HG03175 (cell line): ENCODE measurements at regions not wholly inside any gene's neighbourhood (a gene's known extent, or its start where the extent isn't known, plus 50 kb on each side); places are given as distances from the start of the nearest gene placed in this dataset.

Source experiments
- ATAC-seq: cut with Tn5 transposase; IDR thresholded peaks from one replicate; pipeline ENCODE4 v1.9.1; 2021; ENCODE audit warnings: mild to moderate bottlenecking, moderate library complexity; ENCODE audit not compliant: unreplicated experiment

DNA sequence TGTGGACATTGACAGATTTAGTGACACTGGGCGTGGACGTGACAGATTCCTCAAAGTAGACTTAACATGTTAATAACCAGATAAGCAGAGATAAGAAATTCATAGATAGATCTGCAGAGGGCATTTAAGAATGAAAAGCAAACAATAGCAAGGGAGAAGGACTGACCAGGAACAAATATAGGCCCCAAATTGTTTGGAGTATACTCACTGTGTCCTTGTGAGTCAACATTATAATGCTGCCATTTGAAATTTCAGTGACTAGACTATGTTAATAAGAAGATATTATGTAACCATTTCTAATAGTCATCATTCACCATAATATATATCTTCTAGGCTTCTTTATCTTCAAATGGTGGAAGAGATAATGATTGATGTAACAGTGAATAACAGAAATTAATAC lies 78.1 kb upstream of the SLC38A11 start:
- no peak for ATAC-seq

DNA sequence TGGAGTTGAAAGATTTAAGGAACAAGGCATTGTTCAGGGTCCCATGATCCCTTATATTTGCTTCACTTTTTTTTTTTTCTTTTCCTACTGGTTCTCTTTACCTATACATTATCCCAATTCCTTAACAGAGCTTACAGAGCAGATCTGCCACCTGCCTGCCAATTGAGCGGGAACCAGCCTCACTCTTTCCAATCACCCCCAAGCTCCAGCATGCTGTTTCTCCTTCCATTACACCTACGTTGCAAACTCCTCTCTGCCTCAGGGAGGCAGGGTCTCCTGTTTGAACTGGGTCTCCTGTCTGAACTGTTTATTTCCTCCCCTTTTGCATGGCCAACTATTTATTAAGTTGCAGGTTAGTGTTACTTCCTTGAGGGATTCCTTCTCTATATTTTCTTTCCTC lies 77.2 kb upstream of the SLC38A11 start:
- ATAC-seq: no peak

DNA sequence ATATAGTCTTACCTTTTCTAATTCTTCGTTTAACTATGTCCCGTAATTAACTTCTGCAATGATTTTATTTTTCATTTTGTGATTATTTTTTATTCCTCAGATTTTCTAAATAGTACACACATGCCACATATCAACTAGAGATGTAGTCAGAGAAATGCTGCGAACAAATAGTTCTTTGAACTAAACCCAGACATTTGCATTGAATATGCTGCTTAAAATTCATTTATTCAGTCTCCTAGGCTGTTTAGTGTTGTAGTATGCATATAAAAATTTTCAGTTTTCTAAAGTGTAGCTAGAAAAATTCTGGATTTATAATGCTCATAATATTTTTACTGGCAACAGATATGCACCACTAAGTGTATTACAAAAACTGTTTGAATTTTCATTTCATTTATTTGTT lies 68.9 kb upstream of the SLC38A11 start:
- no peak for ATAC-seq

DNA sequence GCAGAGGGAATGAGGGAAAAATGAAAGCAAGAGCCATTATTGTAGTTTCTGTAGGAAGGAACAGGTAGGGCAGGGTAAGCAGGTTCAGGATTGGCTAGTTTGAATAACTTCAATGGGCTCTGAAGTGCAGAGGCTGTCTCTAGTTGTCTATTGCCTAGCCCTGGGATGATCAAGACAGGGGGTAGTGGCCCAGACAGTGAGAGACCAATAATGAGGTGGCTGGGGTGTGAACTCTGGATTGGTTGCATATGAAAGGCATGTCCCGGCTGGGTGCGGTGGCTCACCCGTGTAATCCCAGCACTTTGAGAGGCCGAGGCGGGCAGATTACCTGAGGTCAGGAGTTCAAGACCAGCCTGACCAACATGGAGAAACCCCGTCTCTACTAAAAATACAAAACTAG lies 67.5 kb upstream of the SLC38A11 start:
- no peak for ATAC-seq

DNA sequence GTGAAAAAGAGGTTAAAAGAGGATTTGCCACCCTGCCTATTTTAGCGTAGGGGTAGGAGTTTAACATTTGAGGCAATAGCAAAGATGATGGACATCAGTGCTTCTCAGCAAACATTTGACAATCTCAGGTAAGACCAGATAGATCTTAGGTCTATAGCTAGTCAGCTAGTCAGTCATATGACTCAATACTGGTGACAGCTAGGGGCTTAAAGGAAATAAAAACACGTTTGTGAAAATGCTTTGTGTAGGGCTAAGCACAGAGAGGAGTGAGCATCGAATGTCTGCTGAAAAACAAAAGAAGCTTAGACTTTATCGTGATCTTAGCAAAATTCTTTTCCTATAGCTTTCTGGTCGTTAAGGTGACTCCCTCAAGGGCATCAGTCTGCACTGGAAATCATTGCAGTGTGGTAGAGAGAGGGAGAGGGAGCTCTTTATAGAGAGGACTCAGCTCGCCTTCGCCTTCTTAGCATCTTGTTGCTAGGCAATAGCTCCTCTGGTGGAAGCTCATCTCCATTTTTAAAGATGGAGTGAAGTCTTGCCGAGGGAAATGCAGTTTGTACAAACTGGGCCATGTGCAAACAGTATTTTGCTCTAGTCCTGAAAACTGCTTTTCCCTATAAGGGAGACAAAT lies 62.8 kb upstream of the SLC38A11 start:
- no peak for ATAC-seq

DNA sequence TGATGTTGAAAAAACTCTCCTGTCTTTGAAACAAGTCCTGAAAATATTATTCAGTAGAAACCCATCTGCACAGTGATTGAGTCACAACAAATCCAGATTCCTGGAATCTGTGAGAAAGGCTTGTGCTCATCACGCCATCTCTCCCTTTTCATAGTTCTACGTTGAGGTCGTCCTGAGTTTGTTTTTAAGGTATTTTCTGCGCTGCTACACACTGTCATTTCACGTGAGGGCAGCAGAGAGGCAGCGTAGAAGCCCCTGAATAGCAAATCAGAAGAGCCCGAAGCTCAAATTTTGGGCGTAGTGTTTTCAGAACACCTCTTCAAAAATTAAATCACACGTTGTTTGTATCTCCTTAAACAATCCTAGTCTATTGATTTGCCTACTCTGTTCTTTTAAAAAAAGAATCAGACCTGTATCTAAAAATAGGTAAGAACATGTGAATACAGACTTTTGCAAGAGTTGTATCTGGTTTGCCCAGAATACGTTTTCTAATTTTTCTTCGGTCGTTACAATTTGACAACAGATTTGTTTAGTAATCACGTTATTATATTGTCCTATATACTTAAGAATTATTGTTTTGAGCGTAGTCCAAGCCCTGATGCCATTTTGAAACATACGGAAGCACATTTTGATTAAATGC lies 61.6 kb upstream of the SLC38A11 start:
- peak; percentile 70 for ATAC-seq

DNA sequence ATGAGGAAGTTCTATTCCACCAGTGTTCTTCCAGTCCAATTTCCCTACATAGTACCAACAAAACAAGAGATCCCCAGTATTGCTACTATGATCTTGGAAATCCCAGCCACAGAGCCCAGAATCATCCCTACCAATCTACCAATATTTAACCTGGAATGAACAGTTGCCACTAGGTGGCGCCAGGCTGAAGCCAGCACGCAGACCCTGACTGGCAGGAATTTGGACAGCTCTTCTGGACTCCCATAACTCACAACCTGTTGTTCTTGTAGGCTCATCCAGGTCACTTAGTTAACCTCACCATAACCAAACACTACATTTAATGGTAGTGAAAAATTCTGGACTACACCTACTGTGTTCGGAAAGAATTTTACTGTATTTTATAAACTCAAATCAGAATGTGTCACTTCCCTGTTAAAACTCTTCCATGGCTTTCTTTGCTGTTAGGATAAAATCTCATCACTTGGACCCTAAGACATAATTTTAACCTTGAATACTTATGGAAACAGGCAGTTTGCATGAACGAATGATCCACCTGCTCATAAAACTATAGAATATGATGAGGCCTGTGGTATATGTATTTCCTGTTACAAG lies 59.8 kb upstream of the SLC38A11 start:
- peak; percentile 72 for ATAC-seq

DNA sequence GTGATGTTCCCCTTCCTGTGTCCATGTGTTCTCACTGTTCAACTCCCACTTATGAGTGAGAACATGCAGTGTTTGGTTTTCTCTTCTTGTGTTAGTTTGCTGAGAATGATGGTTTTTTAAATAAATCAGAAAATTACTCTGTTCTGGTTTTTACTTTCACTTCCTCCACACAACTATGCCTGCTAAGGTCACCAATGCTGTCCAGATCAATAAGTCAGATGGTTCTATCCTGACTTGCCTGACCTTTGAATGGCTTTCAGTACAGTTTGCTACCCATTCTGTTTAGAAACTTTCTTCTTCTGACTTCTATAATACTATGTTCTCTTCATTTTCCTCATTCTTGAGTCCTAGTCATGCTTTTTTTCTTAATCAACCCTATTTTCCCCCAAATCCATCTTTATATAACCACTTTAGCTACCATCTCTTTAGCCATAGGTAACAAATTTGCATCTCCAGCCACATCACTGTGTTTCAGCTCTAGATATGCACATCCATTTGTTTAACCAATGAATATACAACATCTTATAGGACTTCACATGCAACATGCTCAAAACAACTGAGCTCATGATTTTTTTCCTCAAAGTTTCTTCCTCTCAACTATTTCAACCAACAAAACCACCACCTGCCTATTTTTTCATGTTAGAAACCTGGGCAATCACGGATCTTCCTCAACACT lies 58.8 kb upstream of the SLC38A11 start:
- ATAC-seq: peak; percentile 50

DNA sequence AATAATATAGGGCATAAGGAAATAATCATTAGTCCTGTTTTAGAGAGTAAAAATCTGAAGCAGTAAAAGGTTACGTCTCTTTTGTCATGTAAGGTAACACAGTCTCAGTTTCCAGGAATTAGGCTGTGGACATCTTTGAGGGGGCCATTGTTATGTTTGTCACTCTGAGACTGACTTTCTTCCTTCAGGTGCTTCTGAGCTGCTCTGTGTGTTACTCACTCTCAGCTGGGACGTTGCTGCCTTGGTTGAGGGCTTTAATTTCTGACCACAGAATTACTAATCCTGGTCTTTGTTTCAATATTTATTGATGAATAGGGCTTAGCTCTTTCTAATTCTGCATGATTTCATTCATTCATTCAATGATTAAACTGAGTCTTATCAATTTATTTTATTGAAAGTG lies 55.9 kb upstream of the SLC38A11 start:
- ATAC-seq: no peak

DNA sequence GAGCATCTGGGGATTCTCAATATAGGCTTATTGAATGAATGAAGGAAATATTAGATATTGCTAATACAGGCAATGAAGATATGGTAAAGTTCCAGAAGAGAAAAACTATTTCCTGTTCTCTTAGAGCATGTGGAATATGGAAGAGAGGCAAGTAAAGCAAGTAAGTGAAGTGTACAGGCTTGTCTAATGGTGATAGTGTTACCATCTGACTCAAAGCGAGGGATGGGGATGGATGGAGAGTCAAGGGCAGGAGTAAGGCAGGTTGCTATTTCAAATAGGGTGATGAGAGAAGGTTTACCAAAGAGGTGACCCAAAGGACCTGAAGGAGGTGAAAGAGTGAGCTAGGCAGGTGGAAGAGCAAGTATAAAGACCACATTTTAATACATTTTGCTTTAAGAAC lies 55.2 kb upstream of the SLC38A11 start:
- ATAC-seq: no peak

DNA sequence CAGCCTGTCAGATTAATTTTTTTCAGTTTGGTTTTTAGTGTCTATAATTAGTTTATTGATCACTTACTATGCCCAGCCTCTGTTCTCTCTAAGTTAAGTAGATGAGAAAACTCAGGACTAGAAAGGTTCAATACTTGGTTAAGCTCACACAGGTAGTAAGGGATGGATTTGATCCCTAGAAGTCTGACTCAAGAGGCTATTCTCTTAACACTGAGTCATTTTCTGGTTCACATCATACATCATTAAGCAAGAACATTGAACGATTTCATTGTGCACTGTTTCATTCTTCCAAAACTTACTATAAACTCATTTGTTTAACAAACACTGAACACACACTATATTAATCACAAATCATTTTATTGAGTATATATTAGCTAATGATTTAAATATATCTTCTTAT lies 54.1 kb upstream of the SLC38A11 start:
- no peak for ATAC-seq

DNA sequence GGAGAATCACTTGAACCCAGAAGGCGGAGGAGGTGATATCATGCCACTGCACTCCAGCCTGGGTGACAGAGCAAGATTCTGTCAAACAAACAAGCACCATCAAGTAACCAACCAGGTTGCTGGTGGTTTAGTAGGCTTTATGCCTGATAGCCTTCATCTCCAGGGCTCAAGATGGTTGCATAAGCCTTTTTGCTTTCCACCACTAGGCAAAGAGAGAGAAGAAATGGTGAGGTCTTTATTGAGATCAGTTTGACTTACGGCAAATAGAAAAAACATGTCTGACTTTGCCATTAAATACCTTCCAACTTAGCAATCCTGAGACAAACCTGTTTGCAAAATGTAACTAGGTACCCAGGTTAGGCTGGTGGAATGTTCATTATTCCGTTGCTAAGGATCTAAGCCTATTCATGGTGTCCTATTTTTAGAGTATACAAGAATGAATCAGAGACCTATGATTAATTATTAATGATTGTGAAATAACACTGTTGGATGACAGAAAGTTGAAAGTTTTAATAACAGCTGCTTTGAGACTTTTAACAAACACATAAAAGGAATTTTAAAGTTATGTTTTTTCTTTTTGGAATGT lies 53.5 kb upstream of the SLC38A11 start:
- ATAC-seq: no peak

DNA sequence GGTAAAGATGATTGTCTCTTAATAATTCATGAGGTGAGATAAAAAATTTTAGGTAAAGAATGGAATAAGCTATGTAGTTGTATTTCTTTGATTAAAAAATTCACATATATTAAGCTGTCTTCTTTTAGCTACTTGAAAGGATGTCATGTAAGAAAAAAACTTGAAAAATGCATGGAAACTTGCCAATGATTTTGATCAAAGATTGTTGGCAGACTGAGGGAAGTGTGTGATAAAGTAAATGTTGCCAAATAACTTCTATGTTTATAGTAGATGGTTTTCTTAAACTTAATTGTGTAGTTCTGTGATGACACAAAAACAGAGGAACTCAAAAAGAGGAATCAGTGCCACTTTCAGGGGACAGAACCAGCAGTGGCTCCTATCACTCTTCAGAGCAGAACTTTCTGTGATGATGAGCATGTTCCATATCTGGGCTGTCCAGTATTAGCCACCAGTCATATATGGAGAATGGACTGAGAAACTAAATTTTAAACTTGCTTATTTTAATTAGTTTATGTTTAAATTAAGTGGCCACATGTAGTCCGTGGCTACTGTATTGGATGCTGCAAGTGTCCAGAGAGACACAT lies 51.9 kb upstream of the SLC38A11 start:
- ATAC-seq: no peak
